Stimulated activated CD4-positive, alpha-beta T cell treated with anti-CD3 and anti-CD28 coated beads, Interleukin-15, amount 100 ng/mL, for 24 hours (primary cell): ENCODE measurements at regions not wholly inside any gene's neighbourhood (a gene's known extent, or its start where the extent isn't known, plus 50 kb on each side); places are given as distances from the start of the nearest gene placed in this dataset.
"Not testable (repeated sequence)": the region's sequence is repeated elsewhere in the genome, so short reads cannot be mapped to it uniquely, and the experiment has no call there.

ENCODE experiments used
- DNase-seq: peaks from one replicate; pipeline ENCODE4 v3.0.0-alpha.2; 2020

GRCh38 chrX:25858273-25858880 lies 279.8 kb upstream of the MAGEB18 start:
- no peak for DNase-seq

GRCh38 chrX:25860322-25860721 lies 277.8 kb upstream of the MAGEB18 start:
- DNase-seq: no peak

- DNase-seq: no peak
These were observed 268.4 kb upstream of the MAGEB18 start for GRCh38 chrX:25869761-25870160.

GRCh38 chrX:25872786-25873185 lies 265.4 kb upstream of the MAGEB18 start:
- DNase-seq: no peak

GRCh38 chrX:25873196-25873595 lies 264.9 kb upstream of the MAGEB18 start:
- no peak for DNase-seq

GRCh38 chrX:25878806-25879205 lies 259.3 kb upstream of the MAGEB18 start:
- DNase-seq: no peak

GRCh38 chrX:25882503-25882902 lies 255.6 kb upstream of the MAGEB18 start:
- DNase-seq: not testable (repeated sequence)

GRCh38 chrX:25897758-25898157 lies 240.4 kb upstream of the MAGEB18 start:
- DNase-seq: no peak

GRCh38 chrX:25905728-25906127 lies 232.4 kb upstream of the MAGEB18 start:
- not testable (repeated sequence) for DNase-seq

GRCh38 chrX:25925946-25926345 lies 212.2 kb upstream of the MAGEB18 start:
- DNase-seq: no peak

- DNase-seq: no peak
These were observed 209.8 kb upstream of the MAGEB18 start for GRCh38 chrX:25928316-25928715.

GRCh38 chrX:25941087-25941486 lies 197.1 kb upstream of the MAGEB18 start:
- no peak for DNase-seq

- DNase-seq: no peak
These were observed 196.4 kb upstream of the MAGEB18 start for GRCh38 chrX:25941559-25942250.

GRCh38 chrX:25968920-25969319 lies 169.2 kb upstream of the MAGEB18 start:
- DNase-seq: peak; percentile 2

GRCh38 chrX:25976683-25977310 lies 161.3 kb upstream of the MAGEB18 start:
- DNase-seq: no peak

GRCh38 chrX:25998687-25999086 lies 139.5 kb upstream of the MAGEB18 start:
- no peak for DNase-seq

- no peak for DNase-seq
These were observed 130.7 kb upstream of the MAGEB18 start for GRCh38 chrX:26007462-26007861.

GRCh38 chrX:26008042-26008441 lies 130.1 kb upstream of the MAGEB18 start:
- DNase-seq: no peak

GRCh38 chrX:26008691-26009090 lies 129.5 kb upstream of the MAGEB18 start:
- DNase-seq: no peak

- no peak for DNase-seq
These were observed 118.8 kb upstream of the MAGEB18 start for GRCh38 chrX:26019386-26019785.

- DNase-seq: no peak
These were observed 112.0 kb upstream of the MAGEB18 start for GRCh38 chrX:26026179-26026578.

GRCh38 chrX:26032111-26032912 lies 105.8 kb upstream of the MAGEB18 start:
- no peak for DNase-seq

- DNase-seq: no peak
These were observed 100.8 kb upstream of the MAGEB18 start for GRCh38 chrX:26037367-26037766.

GRCh38 chrX:26050099-26050498 lies 88.0 kb upstream of the MAGEB18 start:
- DNase-seq: no peak
